CD4-positive, alpha-beta memory T cell (primary cell): ENCODE measurements at regions not wholly inside any gene's neighbourhood (a gene's known extent, or its start where the extent isn't known, plus 50 kb on each side); places are given as distances from the start of the nearest gene placed in this dataset.

Experiments
- CTCF ChIA-PET: fragments of 350-600 bp; sonication (Branson Sonifier 250); formaldehyde crosslinking; loops from one replicate; lab custom pipeline; 2021; ENCODE audit warnings: inconsistent platforms; ENCODE audit not compliant: partially characterized antibody; lab: Charles Lee
- POLR2A ChIA-PET: fragments of 350-600 bp; sonication (Branson Sonifier 250); formaldehyde crosslinking; loops from one replicate; lab custom pipeline; 2021; ENCODE audit not compliant: partially characterized antibody; lab: Charles Lee
- DNase-seq, 5 donors: peaks; one replicate each; pipeline versions ENCODE4 v3.0.0 to v3.0.0-alpha.2; 2020 to 2022; ENCODE audit warnings: mixed read lengths in 1 of 5
- H3K27ac ChIP-seq: one replicate; pipeline ENCODE4 v1.7.0; 2013; ENCODE audit warnings: low read depth, low read length
- H3K27me3 ChIP-seq: 2 replicates; pipeline ENCODE4 v1.7.0; 2013; ENCODE audit warnings: mild to moderate bottlenecking, low read length, moderate library complexity; ENCODE audit not compliant: insufficient read depth
- H3K36me3 ChIP-seq: 2 replicates; pipeline ENCODE4 v1.7.0; 2013; ENCODE audit warnings: mild to moderate bottlenecking, low read length, moderate library complexity; ENCODE audit not compliant: insufficient read depth
- H3K4me1 ChIP-seq: 2 replicates; pipeline ENCODE4 v1.7.0; 2013; ENCODE audit warnings: mild to moderate bottlenecking, low read length, moderate library complexity; ENCODE audit not compliant: insufficient read depth
- H3K4me3 ChIP-seq, 2 donors: one replicate each; pipeline ENCODE4 v1.7.0; 2013; ENCODE audit warnings: low read length in 2 of 2, mild to moderate bottlenecking in 1 of 2
- H3K9me3 ChIP-seq, 2 donors: one replicate each; pipeline ENCODE4 v1.7.0; 2013; ENCODE audit warnings: low read length in 2 of 2, control low read depth in 1 of 2; ENCODE audit not compliant: control insufficient read depth in 1 of 2
- H3K27ac Mint-ChIP-seq, 7 donors: one replicate each; pipeline ENCODE4 v1.8.0; 2020 to 2021; ENCODE audit warnings: mixed read lengths in 7 of 7, mild to moderate bottlenecking in 6 of 7, inconsistent platforms in 3 of 7, moderate library complexity in 3 of 7
- H3K27me3 Mint-ChIP-seq, 2 donors: one replicate each; pipeline ENCODE4 v1.8.0; 2020 to 2021; ENCODE audit warnings: mixed read lengths in 2 of 2
- H3K36me3 Mint-ChIP-seq, 2 donors: one replicate each; pipeline ENCODE4 v1.8.0; 2020 to 2021; ENCODE audit warnings: mixed read lengths in 2 of 2, inconsistent platforms in 1 of 2, mild to moderate bottlenecking in 1 of 2
- H3K4me1 Mint-ChIP-seq, 4 donors: one replicate each; pipeline ENCODE4 v1.8.0; 2020 to 2021; ENCODE audit warnings: mixed read lengths in 4 of 4, mild to moderate bottlenecking in 1 of 4
- H3K4me3 Mint-ChIP-seq, 8 donors: one replicate each; pipeline ENCODE4 v1.8.0; 2020 to 2021; ENCODE audit warnings: mixed read lengths in 8 of 8, mild to moderate bottlenecking in 7 of 8, moderate library complexity in 6 of 8, inconsistent platforms in 3 of 8
- H3K9me3 Mint-ChIP-seq, 8 donors: one replicate each; pipeline ENCODE4 v1.8.0; 2020 to 2021; ENCODE audit warnings: mixed read lengths in 8 of 8, mild to moderate bottlenecking in 5 of 8, inconsistent platforms in 3 of 8, moderate library complexity in 1 of 8
- intact Hi-C: fragments of 100-400 bp; cut with micrococcal nuclease; formaldehyde crosslinking; loops from one replicate; pipeline ENCODE4 v1.15.1; 2023

GRCh38 chr2:38125842-38126241, 49.9 kb upstream of the CYP1B1 start:
- POLR2A ChIA-PET: no interaction called here
- DNase-seq: no peak
- intact Hi-C loops: no loop called here
- Mint-ChIP-seq H3K4me3 (no peak overlapping the region), H3K9me3 (peaks cover 8 to 30% (median 17%) of the 10 kb centered on the region in 8 donors), H3K27me3 (peaks cover 0 to 3% of the 10 kb centered on the region in 2 donors), H3K27ac (no peak overlapping the region), H3K36me3 (peaks cover 6 to 8% of the 10 kb centered on the region in 2 donors), H3K4me1 (no peaks in the 10 kb centered on the region)
- H3K4me1 ChIP-seq: no peaks in the 10 kb centered on the region
- no peak overlapping the region for H3K4me3 ChIP-seq
- no peaks in the 10 kb centered on the region for H3K27me3 ChIP-seq
- CTCF ChIA-PET: interaction anchor here (1.4 to 1.5 kb wide), 2 partner anchors 10 to 144 kb away, joined by 3 read pairs; no protein-coding TSS in a partner anchor
- H3K9me3 ChIP-seq: no peaks in the 10 kb centered on the region
- no peak overlapping the region for H3K27ac ChIP-seq
- H3K36me3 ChIP-seq: no peaks in the 10 kb centered on the region
